ENCODE measurements at regions not wholly inside any gene's neighbourhood (a gene's known extent, or its start where the extent isn't known, plus 50 kb on each side); places are given as distances from the start of the nearest gene placed in this dataset.

DNA sequence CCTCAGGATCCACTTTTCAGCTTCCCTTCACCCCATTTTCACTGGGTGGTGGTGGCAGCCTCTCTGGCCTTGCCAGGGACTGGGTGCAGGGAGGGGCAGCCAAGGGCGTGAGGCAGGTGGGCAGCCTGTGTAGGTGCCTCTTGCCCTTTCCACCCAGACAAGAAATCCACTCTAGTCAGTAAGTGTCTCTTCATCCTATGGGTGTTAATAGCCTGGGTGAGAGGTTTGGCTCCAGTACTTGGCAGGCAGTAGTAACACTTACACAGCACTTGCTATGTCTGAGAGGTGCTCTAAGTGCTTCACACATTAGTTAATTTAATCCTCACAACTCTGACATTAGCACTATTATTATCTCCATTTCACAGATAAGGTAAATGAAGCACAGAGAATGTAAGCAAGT lies 171.9 kb downstream of the EMP1 start:
- TF ChIP-seq, protein P1, sequence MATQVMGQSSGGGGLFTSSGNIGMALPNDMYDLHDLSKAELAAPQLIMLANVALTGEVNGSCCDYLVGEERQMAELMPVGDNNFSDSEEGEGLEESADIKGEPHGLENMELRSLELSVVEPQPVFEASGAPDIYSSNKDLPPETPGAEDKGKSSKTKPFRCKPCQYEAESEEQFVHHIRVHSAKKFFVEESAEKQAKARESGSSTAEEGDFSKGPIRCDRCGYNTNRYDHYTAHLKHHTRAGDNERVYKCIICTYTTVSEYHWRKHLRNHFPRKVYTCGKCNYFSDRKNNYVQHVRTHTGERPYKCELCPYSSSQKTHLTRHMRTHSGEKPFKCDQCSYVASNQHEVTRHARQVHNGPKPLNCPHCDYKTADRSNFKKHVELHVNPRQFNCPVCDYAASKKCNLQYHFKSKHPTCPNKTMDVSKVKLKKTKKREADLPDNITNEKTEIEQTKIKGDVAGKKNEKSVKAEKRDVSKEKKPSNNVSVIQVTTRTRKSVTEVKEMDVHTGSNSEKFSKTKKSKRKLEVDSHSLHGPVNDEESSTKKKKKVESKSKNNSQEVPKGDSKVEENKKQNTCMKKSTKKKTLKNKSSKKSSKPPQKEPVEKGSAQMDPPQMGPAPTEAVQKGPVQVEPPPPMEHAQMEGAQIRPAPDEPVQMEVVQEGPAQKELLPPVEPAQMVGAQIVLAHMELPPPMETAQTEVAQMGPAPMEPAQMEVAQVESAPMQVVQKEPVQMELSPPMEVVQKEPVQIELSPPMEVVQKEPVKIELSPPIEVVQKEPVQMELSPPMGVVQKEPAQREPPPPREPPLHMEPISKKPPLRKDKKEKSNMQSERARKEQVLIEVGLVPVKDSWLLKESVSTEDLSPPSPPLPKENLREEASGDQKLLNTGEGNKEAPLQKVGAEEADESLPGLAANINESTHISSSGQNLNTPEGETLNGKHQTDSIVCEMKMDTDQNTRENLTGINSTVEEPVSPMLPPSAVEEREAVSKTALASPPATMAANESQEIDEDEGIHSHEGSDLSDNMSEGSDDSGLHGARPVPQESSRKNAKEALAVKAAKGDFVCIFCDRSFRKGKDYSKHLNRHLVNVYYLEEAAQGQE (IDR thresholded peaks at IDR 0.05; ENCODE audit: insufficient read depth in 1 of 2, low read depth in 2 of 2, low read length in 2 of 2), result no peak
- TF ChIP-seq TAF1 (IDR thresholded peaks at IDR 0.05; ENCODE audit: borderline replicate concordance, insufficient read depth, low read length), result no peak
- TF ChIP-seq SIN3A (IDR thresholded peaks at IDR 0.05; ENCODE audit: borderline replicate concordance, insufficient read depth, low read length), result no peak
- TF ChIP-seq POLR2AphosphoS5 (IDR thresholded peaks at IDR 0.05; ENCODE audit: low read depth, low read length), result no peak
- TF ChIP-seq FOXP2 (optimal IDR thresholded peaks at IDR 0.05; ENCODE audit: borderline replicate concordance, extremely low read depth, extremely low read length, insufficient read depth), result no peak

DNA sequence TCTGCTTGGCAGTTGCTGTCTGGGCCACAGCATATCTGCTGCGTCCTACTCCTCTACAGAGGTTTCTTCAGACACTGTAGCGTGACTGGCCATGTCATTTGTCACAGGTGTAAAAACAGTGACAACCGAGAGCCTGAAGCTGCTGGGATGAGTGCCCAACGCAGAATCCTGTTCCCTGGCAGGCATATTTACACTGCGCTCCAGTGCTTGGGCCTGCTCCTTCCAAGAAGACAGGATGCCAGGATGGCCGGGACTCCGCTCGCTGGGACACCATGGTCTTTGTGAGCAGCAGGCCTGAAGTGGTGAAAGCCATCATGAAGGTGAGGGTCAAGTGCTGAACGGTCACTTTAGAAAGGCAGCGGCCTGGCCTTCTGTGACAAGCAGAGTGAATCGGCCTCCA lies 171.4 kb downstream of the EMP1 start:
- no peak for TF ChIP-seq TAF1 (IDR thresholded peaks at IDR 0.05; ENCODE audit: borderline replicate concordance, insufficient read depth, low read length)
- no peak for TF ChIP-seq POLR2AphosphoS5 (IDR thresholded peaks at IDR 0.05; ENCODE audit: low read depth, low read length)
- TF ChIP-seq FOXP2 (optimal IDR thresholded peaks at IDR 0.05; ENCODE audit: borderline replicate concordance, extremely low read depth, extremely low read length, insufficient read depth), result no peak
- TF ChIP-seq, protein P1 (IDR thresholded peaks at IDR 0.05; ENCODE audit: insufficient read depth in 1 of 2, low read depth in 2 of 2, low read length in 2 of 2), result no peak
- no peak for TF ChIP-seq SIN3A (IDR thresholded peaks at IDR 0.05; ENCODE audit: borderline replicate concordance, insufficient read depth, low read length)

DNA sequence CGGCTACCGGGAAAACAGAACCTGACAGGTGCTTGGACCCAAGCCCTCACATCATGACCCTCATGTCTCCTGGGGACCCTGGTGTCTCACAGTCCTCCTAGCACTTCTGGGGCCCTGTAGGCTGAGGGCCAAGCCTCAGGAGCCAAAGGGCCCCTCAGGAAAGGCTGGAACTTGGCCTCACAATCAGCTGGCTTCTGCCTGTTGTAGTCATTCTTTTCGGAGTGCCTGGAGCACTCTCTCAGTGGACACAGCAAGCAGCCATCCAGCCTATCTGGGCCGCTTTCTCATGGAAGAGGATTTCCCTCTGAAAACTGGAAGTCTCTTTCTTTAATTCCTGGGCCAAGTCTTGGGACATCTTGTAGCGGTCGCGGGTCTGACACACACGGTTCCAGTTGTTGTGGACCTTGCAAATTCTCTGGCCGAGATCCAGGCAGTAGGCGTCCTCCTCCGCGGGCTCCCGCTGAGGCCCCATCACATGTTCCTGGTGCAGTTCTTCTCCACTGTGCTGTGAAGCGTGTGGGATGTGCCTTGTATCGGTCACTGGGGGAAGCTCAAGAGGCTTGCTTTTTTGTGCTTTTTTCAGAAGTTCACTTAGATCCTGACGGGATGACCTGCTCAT lies 169.3 kb downstream of the EMP1 start:
- TF ChIP-seq, protein P1 (IDR thresholded peaks at IDR 0.05; ENCODE audit: insufficient read depth in 1 of 2, low read depth in 2 of 2, low read length in 2 of 2), result no peak

DNA sequence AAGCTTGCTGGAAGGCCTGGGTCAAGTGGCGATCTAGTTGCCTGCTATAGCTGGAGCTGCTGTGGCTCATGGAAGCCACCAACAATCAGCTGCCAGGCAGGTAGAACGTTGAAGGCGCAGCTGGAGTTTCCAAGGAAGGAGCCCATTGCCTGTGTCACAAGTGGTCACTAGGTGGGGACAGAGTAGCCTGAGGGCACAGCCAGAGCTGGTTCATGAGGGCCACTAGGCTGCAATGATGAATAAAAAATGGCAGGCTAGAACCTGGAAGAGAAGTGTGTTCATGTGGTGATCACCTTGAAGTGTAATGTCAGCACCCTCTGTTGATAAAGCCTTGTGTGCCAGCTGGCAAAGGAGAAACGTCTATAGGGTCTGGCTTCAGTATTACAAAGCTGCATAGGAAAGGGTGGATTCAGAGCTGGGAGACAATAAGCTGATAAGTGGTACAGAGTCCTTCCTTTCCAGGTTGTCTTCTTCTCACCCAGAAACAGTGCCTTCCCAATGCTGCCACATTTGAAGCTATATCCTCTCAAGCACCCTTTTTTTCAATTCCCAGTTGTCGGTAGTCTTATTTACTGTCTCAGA lies 165.8 kb downstream of the EMP1 start:
- TF ChIP-seq FOXP2 (optimal IDR thresholded peaks at IDR 0.05; ENCODE audit: borderline replicate concordance, extremely low read depth, extremely low read length, insufficient read depth) (no peak), TAF1 (IDR thresholded peaks at IDR 0.05; ENCODE audit: borderline replicate concordance, insufficient read depth, low read length) (no peak), POLR2AphosphoS5 (IDR thresholded peaks at IDR 0.05; ENCODE audit: low read depth, low read length) (no peak), SIN3A (IDR thresholded peaks at IDR 0.05; ENCODE audit: borderline replicate concordance, insufficient read depth, low read length) (no peak)
- TF ChIP-seq, protein P1 (IDR thresholded peaks at IDR 0.05; ENCODE audit: insufficient read depth in 1 of 2, low read depth in 2 of 2, low read length in 2 of 2), result no peak

DNA sequence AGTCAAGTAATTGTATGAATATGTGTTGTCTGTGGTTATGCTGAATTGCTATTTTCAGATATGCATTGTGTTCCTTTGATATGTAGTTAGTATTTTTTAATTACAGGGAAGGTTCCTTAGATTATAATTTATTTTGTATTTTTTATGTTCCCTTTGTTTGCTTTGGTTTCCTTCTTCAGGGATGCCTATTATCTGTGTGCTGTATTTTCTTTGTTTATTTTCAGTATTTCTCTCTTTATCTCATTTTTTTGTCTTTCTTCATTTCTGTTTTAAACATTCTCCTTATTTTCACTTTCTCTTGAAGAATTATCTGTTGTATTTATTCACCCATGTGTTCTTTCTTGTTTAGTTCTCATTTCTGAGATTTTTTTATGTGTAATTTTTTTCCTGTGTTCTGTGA lies 163.1 kb downstream of the EMP1 start:
- TF ChIP-seq TAF1 (IDR thresholded peaks at IDR 0.05; ENCODE audit: borderline replicate concordance, insufficient read depth, low read length), result no peak

Measured in PFSK-1 (cell line).